Astrocyte of the spinal cord (primary cell): ENCODE measurements at regions not wholly inside any gene's neighbourhood (a gene's known extent, or its start where the extent isn't known, plus 50 kb on each side); places are given as distances from the start of the nearest gene placed in this dataset.

Experiments
- DNase-seq: peaks from one replicate; pipeline ENCODE4 v3.0.0; 2011; ENCODE audit warnings: low read depth, low spot score
- H3K4me3 ChIP-seq: 2 replicates; pipeline ENCODE4 v1.5.1; 2011; ENCODE audit warnings: low read depth, mild to moderate bottlenecking, low read length, moderate library complexity
- in situ Hi-C: cut with HindIII; loops from 2 replicates; pipeline ENCODE4 v1.10.0; 2017; ENCODE audit warnings: low sequenced_read_pairs
- TF ChIP-seq, protein P1 (sequence below): IDR thresholded peaks from 2 replicates; pipeline ENCODE4 v1.5.1; 2012; ENCODE audit warnings: low read depth, mild to moderate bottlenecking, low read length, inconsistent platforms

- in situ Hi-C loops, result no loop called here
- DNase-seq, result no peak
- H3K4me3 ChIP-seq, result no peak overlapping the region
- TF ChIP-seq, protein P1, sequence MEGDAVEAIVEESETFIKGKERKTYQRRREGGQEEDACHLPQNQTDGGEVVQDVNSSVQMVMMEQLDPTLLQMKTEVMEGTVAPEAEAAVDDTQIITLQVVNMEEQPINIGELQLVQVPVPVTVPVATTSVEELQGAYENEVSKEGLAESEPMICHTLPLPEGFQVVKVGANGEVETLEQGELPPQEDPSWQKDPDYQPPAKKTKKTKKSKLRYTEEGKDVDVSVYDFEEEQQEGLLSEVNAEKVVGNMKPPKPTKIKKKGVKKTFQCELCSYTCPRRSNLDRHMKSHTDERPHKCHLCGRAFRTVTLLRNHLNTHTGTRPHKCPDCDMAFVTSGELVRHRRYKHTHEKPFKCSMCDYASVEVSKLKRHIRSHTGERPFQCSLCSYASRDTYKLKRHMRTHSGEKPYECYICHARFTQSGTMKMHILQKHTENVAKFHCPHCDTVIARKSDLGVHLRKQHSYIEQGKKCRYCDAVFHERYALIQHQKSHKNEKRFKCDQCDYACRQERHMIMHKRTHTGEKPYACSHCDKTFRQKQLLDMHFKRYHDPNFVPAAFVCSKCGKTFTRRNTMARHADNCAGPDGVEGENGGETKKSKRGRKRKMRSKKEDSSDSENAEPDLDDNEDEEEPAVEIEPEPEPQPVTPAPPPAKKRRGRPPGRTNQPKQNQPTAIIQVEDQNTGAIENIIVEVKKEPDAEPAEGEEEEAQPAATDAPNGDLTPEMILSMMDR, result no peak
Observed at GRCh38 chr3:74267131-74267530, 347.3 kb downstream of the CNTN3 start.

DNA sequence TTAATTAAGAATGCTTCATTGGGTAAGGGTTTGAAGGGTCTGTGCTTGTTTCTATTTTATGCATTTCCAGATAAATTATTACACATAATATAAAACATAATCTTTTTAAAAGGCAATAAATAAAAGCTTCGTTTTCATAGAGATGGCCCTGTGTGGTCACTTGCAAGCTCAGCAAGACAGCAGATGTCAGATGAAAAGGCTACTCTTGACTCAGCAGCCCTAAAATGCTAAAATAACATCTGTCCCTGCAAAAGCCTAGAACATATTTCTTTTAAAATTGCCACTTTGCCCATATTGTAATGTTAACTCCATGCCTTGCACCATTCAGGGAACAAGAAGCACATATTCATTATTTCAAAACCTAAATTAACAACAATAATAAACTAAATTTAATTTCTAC is 349.4 kb downstream of the CNTN3 start:
- TF ChIP-seq, protein P1, result no peak
- H3K4me3 ChIP-seq, result no peak overlapping the region
- in situ Hi-C loops, result no loop called here
- no peak for DNase-seq

- DNase-seq, result no peak
- in situ Hi-C loops, result no loop called here
- TF ChIP-seq, protein P1, result no peak
- H3K4me3 ChIP-seq, result no peak overlapping the region
Observed at GRCh38 chr3:74263031-74263430, 351.4 kb downstream of the CNTN3 start.

DNA sequence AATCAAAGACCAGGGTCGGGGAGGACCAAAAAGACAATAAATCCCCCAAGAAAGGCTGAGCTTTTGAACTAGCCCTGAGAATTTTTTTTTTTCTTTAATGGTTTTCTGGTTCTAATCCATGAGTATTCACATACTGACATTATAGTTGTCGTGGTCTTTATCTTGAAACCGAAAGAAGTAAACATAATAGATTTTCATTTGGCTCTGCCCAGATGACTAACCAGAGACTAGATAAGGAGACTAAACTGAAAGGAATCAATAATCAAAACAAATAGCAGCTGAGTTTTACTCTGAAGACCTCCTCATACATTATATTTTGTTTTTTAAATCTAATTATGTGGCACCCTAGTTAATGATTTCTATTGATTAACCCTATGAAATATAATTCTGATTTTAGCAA is 381.4 kb downstream of the CNTN3 start:
- TF ChIP-seq, protein P1, result no peak
- in situ Hi-C loops, result no loop called here
- DNase-seq, result no peak
- no peak overlapping the region for H3K4me3 ChIP-seq

GRCh38 chr3:74217467-74217866 is 397.0 kb downstream of the CNTN3 start:
- no peak overlapping the region for H3K4me3 ChIP-seq
- no peak for DNase-seq
- TF ChIP-seq, protein P1, result no peak
- in situ Hi-C loops, result no loop called here

DNA sequence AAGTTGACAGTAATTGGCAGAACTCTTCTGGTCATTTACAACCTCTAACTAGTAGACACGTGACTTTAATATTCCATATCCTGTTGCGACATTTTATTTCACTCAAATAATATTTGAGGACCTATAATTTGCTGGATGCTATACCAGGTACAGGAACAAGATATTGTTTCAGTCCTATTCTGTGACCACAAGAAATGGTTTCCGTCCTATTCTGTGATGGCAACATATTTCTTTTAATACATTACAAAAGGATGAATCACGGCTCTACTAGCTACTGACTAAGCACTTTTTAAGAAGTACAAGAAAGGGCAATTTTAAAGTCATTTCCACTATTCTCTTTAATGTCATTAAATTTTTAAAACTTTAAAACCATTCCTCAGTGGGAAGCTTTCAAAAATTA is 400.2 kb downstream of the CNTN3 start:
- no peak overlapping the region for H3K4me3 ChIP-seq
- in situ Hi-C loops, result no loop called here
- no peak for DNase-seq
- TF ChIP-seq, protein P1, result no peak

GRCh38 chr3:74210739-74211138 is 403.7 kb downstream of the CNTN3 start:
- in situ Hi-C loops, result no loop called here
- H3K4me3 ChIP-seq, result no peak overlapping the region
- TF ChIP-seq, protein P1, result no peak
- no peak for DNase-seq
